H1 (cell line): ENCODE measurements at regions not wholly inside any gene's neighbourhood (a gene's known extent, or its start where the extent isn't known, plus 50 kb on each side); places are given as distances from the start of the nearest gene placed in this dataset.

Experiments
- BACH1 ChIP-seq: IDR thresholded peaks from 2 replicates; pipeline ENCODE4 v1.6.1; 2012; ENCODE audit warnings: low read length, improper control_type of control experiment
- CHD7 ChIP-seq: fragments of 300-600 bp; sonication (generic); IDR thresholded peaks from 2 replicates; pipeline ENCODE4 v1.7.1; 2012; ENCODE audit warnings: low read length, moderate library complexity, mild to moderate bottlenecking, inconsistent platforms; ENCODE audit not compliant: insufficient replicate concordance
- GABPA ChIP-seq: IDR thresholded peaks from 2 replicates; pipeline ENCODE4 v1.6.1; 2011; ENCODE audit warnings: mild to moderate bottlenecking, low read length, moderate library complexity, borderline replicate concordance; ENCODE audit not compliant: insufficient read depth
- HDAC2 ChIP-seq, 2 experiments: fragments of 300-600 bp in 1 of 2; sonication (generic) in 1 of 2; IDR thresholded peaks; 2 replicates each; pipeline ENCODE4 v1.6.1; 2011 to 2012; ENCODE audit warnings: low read depth in 2 of 2, low read length in 2 of 2, mild to moderate bottlenecking in 2 of 2, moderate library complexity in 2 of 2, borderline replicate concordance in 1 of 2, inconsistent platforms in 1 of 2
- POLR2A ChIP-seq, 2 experiments: IDR thresholded peaks; 1 replicate in 1 of 2; 2 replicates in 1 of 2; pipeline ENCODE4 v1.6.1; 2011; ENCODE audit warnings: low read depth in 2 of 2, low read length in 2 of 2, mild to moderate bottlenecking in 2 of 2; ENCODE audit errors: control extremely low read depth in 1 of 2
- RBBP5 ChIP-seq: IDR thresholded peaks from 2 replicates; pipeline ENCODE4 v1.7.1; 2012; ENCODE audit warnings: low read depth, mild to moderate bottlenecking, inconsistent platforms, low read length, moderate library complexity, borderline replicate concordance
- RFX5 ChIP-seq: IDR thresholded peaks from 2 replicates; pipeline ENCODE4 v1.6.1; 2011; ENCODE audit warnings: low read depth, low read length, improper control_type of control experiment, borderline replicate concordance
- RNF2 ChIP-seq: fragments of 200-900, 300-1000 bp; sonication (generic); IDR thresholded peaks from 2 replicates; pipeline ENCODE4 v1.7.1; 2016; ENCODE audit warnings: borderline replicate concordance, low read depth, mild to moderate bottlenecking, antibody characterized with exemption, low read length; ENCODE audit not compliant: poor library complexity, severe bottlenecking; ENCODE audit errors: missing control alignments
- SAP30 ChIP-seq: fragments of 300-600 bp; sonication (generic); IDR thresholded peaks from 2 replicates; pipeline ENCODE4 v1.7.1; 2012; ENCODE audit warnings: low read length, moderate library complexity, mild to moderate bottlenecking, inconsistent platforms; ENCODE audit not compliant: insufficient read depth, insufficient replicate concordance
- SIX5 ChIP-seq: IDR thresholded peaks from 2 replicates; pipeline ENCODE4 v1.6.1; 2011; ENCODE audit warnings: mild to moderate bottlenecking, low read depth, low read length
- TEAD4 ChIP-seq: IDR thresholded peaks from 2 replicates; pipeline ENCODE4 v1.6.1; 2012; ENCODE audit warnings: low read depth, low read length, inconsistent platforms, mixed read lengths

DNA sequence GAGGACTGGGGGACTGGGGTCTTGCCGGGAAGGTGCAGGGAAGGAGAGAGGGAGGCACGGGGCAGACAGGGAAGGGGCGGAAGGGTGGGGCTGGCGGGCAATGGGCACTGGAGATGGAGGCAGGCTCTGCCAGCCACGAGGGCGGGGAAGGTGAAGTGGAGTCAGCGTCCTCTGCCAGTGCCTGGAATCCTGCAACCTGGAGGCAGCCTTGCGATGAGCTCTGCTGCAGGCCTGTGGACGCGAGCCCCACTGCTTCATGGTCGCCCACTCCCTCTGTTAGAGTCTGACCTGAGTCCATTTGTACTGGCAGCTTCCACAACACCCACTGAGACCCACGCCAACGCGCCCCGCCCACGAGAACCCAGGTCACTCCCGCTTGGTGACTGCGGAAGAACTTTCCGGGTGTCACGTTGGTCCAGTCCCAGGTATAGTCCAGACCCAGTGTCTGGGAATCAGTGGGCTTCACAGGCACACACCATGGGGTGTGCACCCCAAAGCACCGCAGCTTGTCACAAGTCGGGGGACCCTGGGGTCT is 106.4 kb upstream of the PPP1R26 start (continued):
- TF ChIP-seq CHD7, result no peak
- no peak for TF ChIP-seq GABPA
- no peak for TF ChIP-seq RNF2
- TF ChIP-seq POLR2A (IDR thresholded peaks at IDR 0.05; ENCODE audit: control extremely low read depth in 1 of 2, low read depth in 2 of 2, low read length in 2 of 2), result no peak
- TF ChIP-seq RFX5, result no peak
- no peak for TF ChIP-seq TEAD4
- no peak for TF ChIP-seq RBBP5
- TF ChIP-seq SIX5, result no peak
- TF ChIP-seq HDAC2 (IDR thresholded peaks at IDR 0.05; ENCODE audit: borderline replicate concordance in 1 of 2, low read depth in 2 of 2, low read length in 2 of 2), result no peak
- no peak for TF ChIP-seq SAP30
- no peak for TF ChIP-seq BACH1
